ENCODE measurements at regions not wholly inside any gene's neighbourhood (a gene's known extent, or its start where the extent isn't known, plus 50 kb on each side); places are given as distances from the start of the nearest gene placed in this dataset.

DNA sequence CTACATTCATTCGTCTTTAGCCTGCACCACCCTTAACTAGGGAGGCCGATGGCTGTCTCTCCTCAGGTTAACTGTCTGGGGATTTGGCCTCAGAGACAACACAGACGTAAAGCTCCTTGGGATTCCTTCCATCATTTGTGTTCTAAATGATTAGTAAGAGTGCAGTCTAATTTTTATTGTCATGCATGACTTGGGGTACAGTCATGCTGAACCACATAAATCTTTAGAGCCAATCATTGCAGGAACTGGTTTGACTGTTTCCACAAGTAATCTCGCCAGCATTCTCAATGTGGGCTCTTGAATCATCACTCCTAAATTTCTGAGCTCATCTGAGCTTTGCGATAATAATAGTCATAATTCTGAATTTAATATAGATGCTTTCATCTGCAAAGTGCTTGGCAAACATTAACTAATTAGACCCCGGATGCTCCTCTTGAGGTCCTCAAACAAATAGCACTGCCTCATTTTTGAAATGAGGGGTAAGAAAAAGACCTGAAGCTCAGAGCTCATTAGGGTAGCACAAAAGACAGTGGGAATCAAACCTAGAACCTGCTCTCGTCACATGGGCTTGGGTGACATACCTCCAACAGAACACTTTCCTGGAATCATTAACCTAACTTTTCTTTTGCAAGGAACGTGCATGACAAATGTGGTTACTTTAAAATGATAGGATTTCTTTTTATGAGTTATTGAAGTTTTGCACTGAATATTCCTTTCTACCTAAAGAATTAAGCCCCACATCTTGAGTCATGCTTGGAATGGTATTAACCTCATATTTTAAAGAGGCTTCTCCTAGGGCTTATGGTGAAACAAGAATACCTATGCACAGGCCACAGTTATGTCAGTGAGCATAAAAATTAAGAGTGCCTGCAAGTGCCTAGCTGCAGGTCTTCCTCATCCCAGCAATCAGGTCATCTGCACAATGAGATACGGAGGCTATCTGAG, 118.9 kb upstream of the NRP1 start:
- no peak for DNase-seq

DNA sequence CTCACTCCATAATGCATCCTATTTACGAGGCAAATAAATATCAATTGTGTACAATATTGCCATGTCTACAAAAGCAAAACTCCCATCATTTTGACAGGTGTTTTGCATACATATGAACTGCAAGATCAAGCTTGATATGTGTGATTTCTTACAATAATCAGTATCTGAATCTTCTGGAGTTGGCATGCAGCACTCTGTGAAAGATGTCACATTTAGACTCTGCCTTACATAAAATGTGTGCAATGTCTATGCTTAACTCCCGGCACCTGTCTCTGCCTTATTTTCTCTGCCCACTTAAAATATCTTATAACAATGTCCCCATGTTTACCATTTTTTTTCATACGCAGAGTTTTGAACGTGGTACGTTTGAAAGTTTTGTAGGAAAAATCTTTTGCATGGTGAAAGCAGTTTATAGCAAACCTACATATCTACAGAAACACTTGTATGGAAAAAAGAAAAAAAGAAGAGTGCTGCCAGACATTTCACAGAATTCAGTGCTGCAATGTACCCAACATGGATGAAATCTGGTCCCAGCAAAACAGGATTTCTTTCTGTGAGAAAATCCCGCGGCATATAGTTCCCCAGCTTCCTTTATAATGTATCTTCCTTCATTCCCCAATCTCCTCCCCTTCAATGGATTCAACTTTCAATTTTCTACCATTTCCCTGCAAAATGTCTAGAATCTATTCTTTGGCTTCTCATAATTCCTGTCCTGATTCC, 114.1 kb upstream of the NRP1 start:
- DNase-seq: no peak

DNA sequence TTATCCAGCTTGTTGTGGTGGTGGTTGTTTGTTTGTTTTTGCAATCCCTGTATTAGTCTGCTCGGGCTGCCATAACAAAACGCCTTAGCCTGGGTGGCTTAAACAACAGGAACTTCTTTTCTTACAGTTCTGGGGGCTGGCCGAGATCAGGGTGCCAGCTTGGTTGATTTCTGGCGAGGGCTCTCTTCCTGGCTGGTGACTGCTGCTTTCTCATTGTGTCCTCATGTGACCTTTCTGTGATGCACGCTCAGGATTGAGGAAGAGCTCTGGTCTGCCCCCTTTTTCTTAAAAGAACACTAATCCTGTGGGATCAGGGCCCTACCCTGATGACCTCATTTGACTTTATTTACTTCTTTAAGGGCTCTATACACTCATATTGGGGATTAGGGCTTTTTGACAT, 107.1 kb upstream of the NRP1 start:
- no peak for DNase-seq

DNA sequence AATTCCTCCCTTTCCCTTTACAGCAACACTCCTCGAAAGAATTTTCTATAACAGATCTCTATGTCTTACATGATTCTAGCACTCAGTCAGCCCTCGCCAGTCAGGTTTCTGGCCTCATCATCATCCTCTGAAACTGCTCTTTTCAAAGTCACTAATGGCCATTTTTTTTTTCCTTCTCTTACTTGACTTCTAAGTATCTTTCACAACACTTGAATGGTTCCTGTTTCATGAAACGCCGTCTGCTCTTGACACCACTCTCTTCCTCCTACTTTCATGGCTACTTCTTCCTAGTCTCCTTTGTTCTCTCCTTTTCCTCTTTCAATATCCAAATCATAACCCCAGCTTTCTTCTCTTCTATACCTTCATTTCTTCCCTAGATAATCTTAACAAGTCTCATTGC, 100.5 kb upstream of the NRP1 start:
- DNase-seq: no peak

DNA sequence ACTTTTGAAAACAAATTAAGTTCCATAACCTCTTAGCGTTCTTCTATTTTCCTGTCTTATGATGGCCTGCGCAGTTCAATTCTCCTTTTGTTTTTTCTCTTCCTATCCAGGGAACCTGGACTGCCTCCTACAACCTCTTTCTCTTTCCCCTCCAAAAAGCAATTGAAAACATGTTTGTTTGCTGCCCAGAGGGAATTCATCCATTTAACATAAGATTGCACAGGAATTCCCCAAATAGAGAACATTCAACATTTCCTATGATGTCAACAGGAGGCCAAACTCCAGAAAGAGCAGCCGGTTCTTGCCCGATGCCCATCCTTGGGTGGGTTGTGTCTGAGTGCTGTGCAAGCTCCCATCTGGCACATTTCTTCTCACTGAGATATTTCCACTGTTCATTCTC, 94.2 kb upstream of the NRP1 start:
- DNase-seq: no peak

DNA sequence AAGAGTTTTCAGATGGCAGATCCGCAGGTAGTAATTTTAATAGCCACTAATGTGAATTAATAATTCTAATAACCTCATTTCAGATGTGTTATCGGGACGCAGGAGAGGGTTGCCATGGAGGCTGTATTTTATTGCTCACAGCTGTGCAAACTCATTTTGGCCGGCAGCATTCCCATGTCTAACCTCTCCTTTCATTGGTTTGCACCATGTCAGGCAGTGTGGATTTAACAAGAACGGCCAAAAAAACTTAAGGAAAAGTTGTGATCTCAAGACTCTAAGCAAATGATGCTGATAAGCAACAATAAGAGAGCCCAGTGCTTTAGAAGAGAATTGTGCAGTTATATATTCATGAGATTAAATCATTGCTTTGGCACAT, 88.7 kb upstream of the NRP1 start:
- no peak for DNase-seq

DNA sequence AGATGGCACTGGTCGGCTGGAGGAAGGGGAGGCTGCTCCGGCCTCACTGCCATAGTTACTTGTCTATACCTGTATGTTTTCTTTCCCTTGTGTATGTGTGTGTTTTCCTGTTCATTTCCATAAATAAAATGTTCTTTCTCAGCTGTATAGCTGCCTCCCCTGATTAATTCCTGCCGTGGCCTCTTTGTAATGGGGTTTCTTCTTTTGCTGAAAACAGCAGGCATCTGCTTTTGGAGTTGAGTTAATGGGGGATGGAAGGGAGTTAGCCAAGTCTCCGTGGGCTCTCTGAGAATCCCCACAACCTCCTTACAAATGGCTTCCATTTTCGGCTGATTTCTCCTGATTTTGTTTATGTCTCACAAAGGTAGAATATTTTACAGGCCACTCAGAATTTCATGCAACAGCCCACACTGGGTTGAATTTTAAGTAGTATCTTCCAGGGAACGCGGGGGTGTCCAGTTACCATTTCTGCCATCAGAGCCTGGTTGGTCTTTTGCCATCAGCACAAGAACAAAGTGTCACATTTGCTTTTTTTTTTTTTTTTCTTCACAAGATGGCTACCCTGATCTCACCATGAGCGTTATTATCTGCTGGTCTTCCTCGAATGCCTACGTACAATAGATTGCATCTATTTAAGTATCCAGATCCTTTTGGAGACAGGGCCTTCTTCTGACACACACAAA, 88.1 kb upstream of the NRP1 start:
- DNase-seq: peak in 1 of 2 experiments; percentile 11

DNA sequence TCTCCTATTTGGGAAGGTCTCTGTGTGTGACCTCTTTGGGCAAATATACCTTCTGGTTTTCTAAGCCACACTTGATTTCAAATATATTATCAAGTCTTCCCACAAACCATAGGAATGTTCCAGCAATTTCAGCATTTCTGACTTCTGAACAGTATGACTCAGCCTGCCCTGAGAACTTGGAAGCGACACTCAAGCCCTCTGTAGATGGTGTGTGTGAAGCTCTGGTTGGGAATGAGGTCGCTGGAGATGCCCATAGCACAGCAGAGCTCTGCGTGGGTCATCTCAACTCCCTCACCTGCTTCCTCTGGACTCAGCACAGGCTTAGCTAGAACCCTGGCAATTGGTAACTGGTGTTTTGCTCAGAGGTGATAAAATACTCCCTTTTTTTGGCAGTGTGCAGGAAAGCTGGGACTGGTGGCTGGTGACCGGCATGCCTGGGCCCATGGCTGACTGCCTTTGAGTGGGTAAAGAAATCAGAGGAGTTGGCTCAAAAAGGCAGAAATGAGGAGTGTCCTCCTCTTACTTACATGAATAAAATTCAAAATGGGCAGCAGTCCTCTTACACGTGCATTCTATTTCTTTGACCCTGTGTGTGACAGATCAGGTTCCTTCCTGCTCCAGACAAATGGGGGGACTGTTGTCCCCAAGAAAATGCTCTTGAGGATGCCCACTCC, 87.5 kb upstream of the NRP1 start:
- DNase-seq: no peak

DNA sequence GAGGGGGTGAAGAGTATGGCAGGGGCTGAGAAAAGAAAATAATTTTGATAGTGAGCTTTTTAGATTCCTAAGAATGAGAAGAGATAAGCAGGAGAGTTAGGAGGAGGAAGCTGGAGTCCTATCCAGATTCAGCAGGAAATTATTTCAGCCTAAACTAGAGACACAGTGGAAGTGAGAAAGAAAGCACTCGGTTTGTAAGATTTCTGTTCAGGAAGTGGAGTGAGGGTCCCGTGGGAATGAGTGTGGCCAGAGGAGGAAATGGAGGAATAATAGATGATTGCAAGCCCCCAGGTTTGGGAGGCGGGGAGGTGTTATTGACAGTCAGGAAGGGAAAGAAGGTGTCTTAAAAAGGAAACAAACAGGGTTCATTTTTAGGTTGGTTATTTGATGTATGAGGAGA, 84.8 kb upstream of the NRP1 start:
- no peak for DNase-seq

DNA sequence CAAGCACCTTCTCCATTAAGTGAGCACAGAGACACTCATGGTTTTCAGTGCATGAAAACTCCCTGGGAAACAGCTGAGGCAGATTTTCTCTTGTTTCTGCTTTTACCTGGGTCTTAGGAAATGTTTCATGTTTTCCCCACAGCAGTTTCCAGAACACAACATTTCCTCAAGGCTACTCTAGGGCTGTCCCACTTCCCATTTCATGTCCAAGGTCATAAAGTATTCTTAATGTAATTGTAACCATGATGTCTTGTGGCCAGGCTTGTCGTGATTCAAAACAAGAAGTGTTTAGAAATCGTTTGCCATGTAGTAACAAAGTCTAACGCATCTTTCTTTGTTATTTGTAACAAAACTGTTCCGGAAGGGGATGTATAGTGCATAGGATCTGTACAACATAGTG, 83.8 kb upstream of the NRP1 start:
- no peak for DNase-seq

DNA sequence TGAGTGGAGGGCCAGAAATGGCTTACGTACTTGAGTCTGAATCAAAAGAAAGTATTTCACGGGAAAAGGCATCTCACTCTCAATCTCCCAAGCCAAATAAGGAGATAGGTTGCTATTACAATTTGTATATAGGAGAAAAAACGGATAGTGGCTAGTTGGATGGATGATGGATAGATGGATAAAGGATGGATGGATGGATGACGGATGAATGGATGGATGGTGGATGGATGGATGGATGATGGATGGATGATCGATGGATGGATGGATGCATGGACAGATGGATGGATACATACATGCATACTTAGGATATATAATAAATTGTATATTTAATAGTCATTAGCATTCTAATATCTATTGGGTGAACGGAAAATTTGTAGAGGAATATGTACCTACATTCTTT, 82.2 kb upstream of the NRP1 start:
- no peak for DNase-seq

DNA sequence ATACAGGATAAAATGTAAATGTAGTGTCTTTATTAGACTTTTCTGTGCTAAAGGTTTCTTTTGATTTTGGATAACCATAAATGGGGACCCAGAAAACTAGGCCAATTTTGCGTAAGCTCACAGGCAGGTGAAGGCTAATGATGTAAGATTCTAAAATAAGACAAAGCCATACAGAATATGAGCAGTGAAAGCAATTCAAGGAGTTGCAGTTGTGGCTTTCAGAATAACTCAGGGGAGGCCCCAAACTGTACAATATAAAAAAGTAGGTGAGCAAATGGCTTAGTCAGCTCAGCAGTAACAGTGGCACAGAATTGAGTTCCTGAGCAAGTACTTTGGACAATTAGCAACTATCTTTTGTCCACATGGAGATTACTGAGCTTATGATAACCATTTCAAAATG, 81.7 kb upstream of the NRP1 start:
- DNase-seq: no peak

DNA sequence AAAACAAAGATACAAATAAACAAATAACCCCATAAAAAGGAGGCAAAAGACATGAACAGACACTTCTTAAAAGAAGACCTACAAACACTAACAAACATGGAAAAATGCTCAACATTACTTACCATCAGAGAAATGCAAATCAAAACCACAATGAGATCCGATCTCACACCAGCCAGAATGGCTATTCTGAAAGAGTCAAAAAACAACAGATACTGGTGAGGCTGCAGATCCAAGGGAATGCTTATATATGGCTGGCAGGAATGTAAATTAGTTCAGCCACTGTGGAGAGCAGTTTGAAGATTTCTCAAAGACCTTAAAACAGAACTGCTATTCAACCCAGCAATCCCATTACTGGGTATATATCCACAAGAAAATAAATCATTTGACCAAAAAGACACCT, 80.4 kb upstream of the NRP1 start:
- DNase-seq: peak in 1 of 2 experiments; percentile 29

DNA sequence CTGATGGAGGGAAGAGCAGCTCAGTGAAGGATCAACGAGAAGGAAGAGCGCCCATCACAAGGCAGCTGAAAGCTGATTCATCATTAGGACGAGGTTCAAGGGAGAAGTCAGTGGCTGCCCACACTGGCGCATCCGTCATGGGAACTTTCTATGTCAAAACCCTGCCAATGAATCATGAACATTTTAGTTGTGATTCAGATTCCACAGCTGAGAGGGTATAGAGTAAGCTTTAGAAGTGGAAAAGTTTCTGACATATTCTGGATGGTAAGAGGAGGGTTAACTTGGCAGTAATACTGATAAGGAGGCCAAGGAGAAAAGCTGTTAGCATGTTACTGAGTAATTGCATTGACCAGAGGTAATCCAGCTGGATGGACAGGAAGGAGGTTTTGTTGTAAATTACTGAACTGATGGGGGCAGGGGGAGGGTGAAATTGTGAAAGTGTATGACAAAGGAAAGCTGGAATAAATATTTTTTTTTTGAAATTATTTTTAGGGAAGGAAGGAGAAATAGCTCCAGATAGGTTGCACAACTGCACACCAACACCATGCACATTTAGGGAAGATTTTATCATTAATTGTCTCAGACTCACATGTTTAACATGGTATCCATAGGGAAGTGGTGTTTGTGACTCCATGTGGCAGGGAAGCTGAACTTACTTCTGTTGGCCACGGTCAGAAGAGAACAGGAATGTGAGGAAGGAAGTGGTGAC, 78.3 kb upstream of the NRP1 start:
- DNase-seq: no peak

DNA sequence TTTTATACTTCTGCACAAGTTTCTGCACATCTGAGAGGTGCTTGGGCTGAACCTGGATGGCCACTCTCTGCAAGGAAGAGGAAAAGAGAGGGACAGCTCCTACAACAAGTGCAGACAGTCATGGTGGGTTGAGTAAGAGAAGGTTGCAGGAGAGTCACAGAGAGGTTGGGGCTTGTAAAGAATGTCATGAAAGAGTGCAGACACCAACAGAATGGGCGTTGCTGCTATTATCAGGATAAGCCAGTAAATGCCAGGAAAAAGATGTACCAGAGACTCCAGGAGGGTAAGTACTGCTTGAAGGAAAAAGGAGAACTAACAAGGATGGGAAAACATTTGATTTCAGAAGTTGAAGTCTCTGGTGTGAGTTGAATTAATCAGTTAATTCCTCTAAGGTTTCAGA, 77.8 kb upstream of the NRP1 start:
- no peak for DNase-seq

DNA sequence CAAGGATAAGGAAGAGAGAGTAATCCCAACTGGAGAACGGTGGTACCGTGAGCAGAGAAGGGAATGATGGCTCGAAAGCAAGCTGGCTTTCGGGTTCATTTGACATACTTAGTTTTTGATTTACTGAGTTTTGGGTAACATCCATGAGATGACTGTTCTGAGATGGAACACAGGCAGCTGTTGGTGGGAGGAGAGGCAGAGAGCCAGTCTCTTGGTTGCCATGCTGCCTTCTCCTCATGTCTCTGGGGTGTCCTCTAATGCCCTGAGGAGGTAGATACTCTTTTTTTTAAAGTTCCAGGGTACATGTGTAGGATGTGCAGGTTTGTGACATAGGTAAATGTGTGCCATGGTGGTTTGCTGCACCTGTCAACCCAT, 76.4 kb upstream of the NRP1 start:
- DNase-seq: no peak

DNA sequence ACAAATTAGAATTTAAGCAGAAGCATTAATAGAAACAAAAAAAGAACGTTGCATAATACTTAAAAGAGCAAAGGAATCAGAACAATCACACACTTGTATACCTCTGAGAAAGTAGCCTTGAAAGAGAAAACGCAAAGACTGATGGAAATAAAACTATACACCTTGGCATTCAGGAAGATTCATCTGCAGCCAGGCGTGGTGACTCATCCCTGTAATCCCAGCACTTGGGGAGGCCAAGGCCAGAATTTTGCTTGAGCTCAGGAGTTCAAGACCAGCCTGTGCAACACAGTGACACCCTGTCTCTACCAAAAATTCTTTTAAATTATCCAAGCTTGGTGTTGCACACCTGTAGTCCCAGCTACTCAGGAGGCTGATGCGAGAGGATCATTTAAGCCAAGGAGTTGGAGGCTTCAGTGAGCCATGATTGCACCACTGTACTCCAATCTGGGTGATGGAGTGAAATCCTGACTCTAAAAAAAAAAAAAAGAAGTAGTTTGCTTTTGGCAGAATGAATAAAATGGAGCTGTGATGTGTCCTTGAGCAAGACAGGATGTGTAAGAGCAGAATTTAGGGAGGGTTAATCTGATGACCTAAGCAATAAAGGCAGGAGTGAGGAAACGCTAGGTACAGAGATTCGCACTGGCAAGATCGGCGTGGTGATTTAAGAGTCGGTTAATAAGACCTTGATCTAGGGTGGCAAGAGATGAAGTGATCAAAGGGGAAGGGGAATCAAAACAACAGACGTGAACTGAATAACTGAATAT, 75.8 kb upstream of the NRP1 start:
- no peak for DNase-seq

DNA sequence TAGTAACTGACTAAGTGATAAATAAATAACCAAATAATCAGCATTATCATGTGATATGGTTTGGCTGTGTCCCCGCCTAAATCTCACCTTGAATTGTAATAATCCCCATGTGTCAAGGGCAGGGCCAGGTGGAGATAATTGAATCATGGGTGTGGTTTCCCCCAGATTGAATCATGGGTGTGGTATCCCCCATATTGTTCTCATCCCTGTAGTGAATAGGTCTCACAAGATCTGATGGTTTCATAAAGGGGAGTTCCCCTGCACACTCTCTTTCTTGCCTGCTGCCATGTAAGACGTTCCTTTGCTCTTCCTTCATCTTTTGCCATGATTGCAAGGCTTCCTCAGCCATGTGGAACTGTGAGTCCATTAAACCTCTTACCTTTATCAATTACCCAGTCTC, 72.1 kb upstream of the NRP1 start:
- DNase-seq: no peak

DNA sequence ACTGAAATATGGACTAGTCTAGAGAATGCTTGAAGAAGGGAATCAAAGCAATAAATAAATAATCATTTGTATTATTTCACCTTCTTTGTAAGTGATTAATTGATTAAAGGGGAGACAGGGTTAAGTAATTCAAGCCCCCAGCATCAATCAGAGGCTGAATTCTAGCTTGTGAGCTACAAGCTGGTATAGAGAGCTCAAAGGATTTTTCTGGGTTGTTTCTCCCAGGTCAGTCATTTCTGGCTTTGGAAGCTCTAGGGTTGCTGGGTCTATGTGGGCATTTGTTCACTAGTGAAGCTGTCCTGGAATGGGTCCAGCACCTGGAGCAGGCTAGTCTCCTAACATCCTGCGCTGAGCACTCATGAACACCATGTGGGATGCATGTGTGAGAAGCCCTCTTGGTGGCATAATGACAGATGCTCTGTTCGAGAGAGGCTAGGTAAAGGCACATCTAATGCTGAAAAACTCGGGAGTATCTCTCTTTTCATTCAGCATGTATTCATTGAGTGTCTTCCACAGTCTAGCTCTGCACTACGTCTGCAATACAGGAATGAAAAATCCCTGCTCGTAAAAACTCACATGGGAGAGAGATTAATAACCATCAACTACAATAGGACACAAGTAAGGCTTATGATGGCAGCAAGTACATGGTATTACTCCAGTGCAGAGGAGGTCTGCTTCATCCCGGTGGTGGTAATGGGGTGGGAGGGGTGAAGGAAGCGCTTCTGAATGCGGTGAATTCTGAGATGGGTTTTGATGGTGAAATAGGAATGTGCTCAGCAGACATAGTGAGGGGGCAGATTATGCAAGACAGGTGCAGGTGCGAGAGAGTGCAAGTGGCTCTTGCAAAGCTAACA, 68.0 kb upstream of the NRP1 start:
- no peak for DNase-seq

DNA sequence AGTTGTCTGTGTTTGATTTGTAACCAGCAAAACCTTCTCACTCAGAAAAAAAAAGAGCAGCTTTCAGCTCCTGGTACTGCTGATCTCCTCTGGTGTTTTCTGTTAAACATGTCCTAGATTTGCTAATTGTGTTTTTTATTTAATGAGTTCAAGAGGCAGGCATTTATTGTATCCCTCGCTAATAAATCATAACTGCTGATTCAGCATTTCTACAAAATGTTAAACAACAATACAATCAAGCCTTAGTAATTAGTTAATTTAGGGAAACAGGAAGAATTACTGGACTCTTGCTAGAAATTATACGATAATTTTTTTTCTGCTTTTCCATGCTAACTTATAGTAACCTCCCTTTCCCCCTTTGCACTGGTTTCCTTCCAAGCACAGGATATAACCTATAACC, 66.8 kb upstream of the NRP1 start:
- DNase-seq: no peak

DNA sequence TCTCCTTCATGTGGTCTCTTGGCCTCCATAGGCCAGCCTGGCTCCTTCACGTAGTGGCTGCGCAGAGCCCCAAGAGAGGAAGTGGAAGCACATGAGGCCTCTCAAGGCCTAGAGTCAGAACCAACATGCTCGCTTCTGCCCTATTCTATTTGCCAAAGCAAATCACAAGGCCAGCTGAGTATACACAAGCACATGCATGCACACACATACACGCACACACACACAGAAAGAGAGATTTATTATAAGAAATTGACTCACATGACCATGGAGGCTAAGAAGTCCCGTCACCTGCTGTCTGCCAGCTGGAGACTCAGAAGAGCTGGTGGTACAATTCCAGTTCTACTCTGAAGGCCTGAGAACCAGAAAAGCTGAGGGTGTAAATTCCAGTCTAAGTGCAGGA, 64.3 kb upstream of the NRP1 start:
- no peak for DNase-seq
